Cardiac muscle cell (in vitro differentiated cells and primary cell): ENCODE measurements at regions not wholly inside any gene's neighbourhood (a gene's known extent, or its start where the extent isn't known, plus 50 kb on each side); places are given as distances from the start of the nearest gene placed in this dataset.

Experiments
- DNase-seq, 2 donors: peaks; one replicate each; pipeline versions ENCODE4 v3.0.0 to v3.0.0-alpha.2; 2010 to 2017; ENCODE audit warnings: low read depth in 1 of 2, low spot score in 1 of 2
- H3K27ac ChIP-seq: fragments of 200-600 bp; sonication (generic); 2 replicates; pipeline ENCODE4 v1.5.1; 2016
- H3K27me3 ChIP-seq: fragments of 200-600 bp; sonication (generic); 2 replicates; pipeline ENCODE4 v1.6.0; 2016; ENCODE audit warnings: control low read depth
- H3K36me3 ChIP-seq: fragments of 200-600 bp; sonication (generic); 2 replicates; pipeline ENCODE4 v1.5.1; 2016; ENCODE audit warnings: control low read depth
- H3K4me1 ChIP-seq: fragments of 200-600 bp; sonication (generic); 2 replicates; pipeline ENCODE4 v1.8.1; 2017; ENCODE audit warnings: low read depth, mild to moderate bottlenecking, mixed run types
- H3K4me3 ChIP-seq: fragments of 200-600 bp; sonication (generic); 2 replicates; pipeline ENCODE4 v1.5.1; 2016; ENCODE audit warnings: mild to moderate bottlenecking
- H3K9me3 ChIP-seq: fragments of 200-600 bp; sonication (generic); 2 replicates; pipeline ENCODE4 v1.5.1; 2017; ENCODE audit warnings: low read depth, mild to moderate bottlenecking, control low read depth
- TF ChIP-seq, protein P1 (sequence below): IDR thresholded peaks from 2 replicates; pipeline ENCODE4 v1.5.1; 2012; ENCODE audit warnings: low read depth, mild to moderate bottlenecking, low read length

GRCh38 chr15:93897377-93897776, 334.0 kb upstream of the MCTP2 start:
- no peak for DNase-seq
- Histone ChIP-seq H3K9me3 (no peaks in the 10 kb centered on the region), H3K36me3 (no peaks in the 10 kb centered on the region), H3K4me3 (no peak overlapping the region), H3K4me1 (no peaks in the 10 kb centered on the region), H3K27ac (no peak overlapping the region), H3K27me3 (no peaks in the 10 kb centered on the region)
- TF ChIP-seq, protein P1, sequence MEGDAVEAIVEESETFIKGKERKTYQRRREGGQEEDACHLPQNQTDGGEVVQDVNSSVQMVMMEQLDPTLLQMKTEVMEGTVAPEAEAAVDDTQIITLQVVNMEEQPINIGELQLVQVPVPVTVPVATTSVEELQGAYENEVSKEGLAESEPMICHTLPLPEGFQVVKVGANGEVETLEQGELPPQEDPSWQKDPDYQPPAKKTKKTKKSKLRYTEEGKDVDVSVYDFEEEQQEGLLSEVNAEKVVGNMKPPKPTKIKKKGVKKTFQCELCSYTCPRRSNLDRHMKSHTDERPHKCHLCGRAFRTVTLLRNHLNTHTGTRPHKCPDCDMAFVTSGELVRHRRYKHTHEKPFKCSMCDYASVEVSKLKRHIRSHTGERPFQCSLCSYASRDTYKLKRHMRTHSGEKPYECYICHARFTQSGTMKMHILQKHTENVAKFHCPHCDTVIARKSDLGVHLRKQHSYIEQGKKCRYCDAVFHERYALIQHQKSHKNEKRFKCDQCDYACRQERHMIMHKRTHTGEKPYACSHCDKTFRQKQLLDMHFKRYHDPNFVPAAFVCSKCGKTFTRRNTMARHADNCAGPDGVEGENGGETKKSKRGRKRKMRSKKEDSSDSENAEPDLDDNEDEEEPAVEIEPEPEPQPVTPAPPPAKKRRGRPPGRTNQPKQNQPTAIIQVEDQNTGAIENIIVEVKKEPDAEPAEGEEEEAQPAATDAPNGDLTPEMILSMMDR: no peak

DNA sequence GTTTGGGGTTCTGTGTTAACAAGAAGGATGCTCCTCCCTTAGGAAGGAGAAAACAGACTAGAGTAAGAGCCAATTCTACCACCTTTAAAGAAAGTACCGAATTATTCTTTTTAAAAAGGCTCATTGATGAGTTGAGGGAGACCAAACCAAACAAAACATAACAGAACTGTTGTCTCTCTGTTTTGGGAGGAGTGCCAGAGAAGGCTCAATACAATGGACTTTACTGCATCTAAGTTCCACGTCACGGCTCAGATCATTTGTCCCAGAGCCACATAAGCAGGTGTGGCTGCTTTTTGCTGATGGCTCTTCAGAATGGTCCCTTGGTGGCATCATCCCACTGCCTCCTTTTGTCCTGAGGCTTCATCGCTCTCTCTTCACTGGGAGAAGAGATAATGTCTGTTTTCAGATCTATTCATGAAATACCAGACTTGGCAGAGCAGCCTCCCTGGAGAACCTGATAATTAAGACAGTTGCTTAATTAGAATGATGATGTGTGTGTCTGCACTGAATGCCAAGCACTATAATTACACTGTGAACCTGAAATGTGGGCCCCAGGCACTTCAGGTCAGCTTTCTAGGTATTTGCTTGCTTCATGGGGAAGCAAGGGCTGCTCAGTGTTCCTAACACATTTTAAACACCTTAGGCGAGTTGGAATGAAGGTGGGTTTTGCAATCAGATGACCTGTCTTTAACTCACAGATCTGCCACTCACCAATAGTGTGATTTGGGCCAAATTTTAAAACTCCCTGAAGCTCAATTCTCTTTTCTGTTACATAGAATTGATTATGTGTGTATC, 335.2 kb upstream of the MCTP2 start:
- H3K27me3 ChIP-seq: no peaks in the 10 kb centered on the region
- no peak for DNase-seq
- TF ChIP-seq, protein P1: no peak

GRCh38 chr15:93894438-93895036, 336.8 kb upstream of the MCTP2 start:
- H3K4me3 ChIP-seq: no peak overlapping the region
- TF ChIP-seq, protein P1: no peak
- H3K9me3 ChIP-seq: no peaks in the 10 kb centered on the region
- H3K4me1 ChIP-seq: no peaks in the 10 kb centered on the region
- H3K36me3 ChIP-seq: no peaks in the 10 kb centered on the region
- no peaks in the 10 kb centered on the region for H3K27me3 ChIP-seq
- DNase-seq: no peak
- no peak overlapping the region for H3K27ac ChIP-seq

More for the DNA sequence above, 335.2 kb upstream of the MCTP2 start:
- H3K27ac ChIP-seq: no peak overlapping the region
- no peaks in the 10 kb centered on the region for H3K9me3 ChIP-seq
- no peaks in the 10 kb centered on the region for H3K4me1 ChIP-seq
- no peak overlapping the region for H3K4me3 ChIP-seq
- H3K36me3 ChIP-seq: no peaks in the 10 kb centered on the region

GRCh38 chr15:93887151-93887550, 344.2 kb upstream of the MCTP2 start:
- TF ChIP-seq, protein P1: no peak

DNA sequence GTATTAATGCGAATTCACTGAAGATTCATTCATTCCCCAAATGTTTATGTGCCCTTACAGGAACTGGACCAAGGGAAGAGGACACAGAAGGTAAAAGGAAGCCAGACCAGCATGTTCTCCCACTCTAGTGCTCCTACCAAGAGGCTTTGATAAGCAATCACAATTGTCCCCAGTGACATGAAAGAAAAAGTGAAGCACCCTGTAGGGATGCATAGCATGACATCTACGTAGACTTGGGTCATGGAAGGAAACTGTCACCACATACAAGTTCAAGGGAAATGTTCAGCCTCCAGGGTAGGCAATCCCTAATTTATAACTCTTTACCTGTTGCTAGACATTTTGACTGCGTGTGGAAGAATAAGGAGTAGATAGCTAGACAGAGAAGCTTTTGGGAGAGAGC, 348.6 kb upstream of the MCTP2 start:
- DNase-seq: no peak
- Histone ChIP-seq H3K27ac (no peak overlapping the region), H3K36me3 (no peaks in the 10 kb centered on the region), H3K9me3 (no peaks in the 10 kb centered on the region), H3K4me3 (no peak overlapping the region), H3K4me1 (no peaks in the 10 kb centered on the region), H3K27me3 (no peaks in the 10 kb centered on the region)
- TF ChIP-seq, protein P1: no peak

More at GRCh38 chr15:93887151-93887550, 344.2 kb upstream of the MCTP2 start:
- Histone ChIP-seq H3K36me3 (no peaks in the 10 kb centered on the region), H3K9me3 (no peaks in the 10 kb centered on the region), H3K27ac (no peak overlapping the region), H3K4me1 (no peaks in the 10 kb centered on the region), H3K27me3 (no peaks in the 10 kb centered on the region), H3K4me3 (no peak overlapping the region)
- no peak for DNase-seq
